ENCODE measurements at regions not wholly inside any gene's neighbourhood (a gene's known extent, or its start where the extent isn't known, plus 50 kb on each side); places are given as distances from the start of the nearest gene placed in this dataset.

- DNase-seq (no peak), ATAC-seq (no peak)
- Mint-ChIP-seq H3K27me3 (ENCODE audit: low read depth in 2 of 2) (peaks cover 15 to 19% of the 10 kb centered on the region in 2 donors), H3K4me3 (no peak overlapping the region), H3K9me3 (peaks cover 2 to 4% of the 10 kb centered on the region in 2 donors), H3K4me1 (no peaks in the 10 kb centered on the region), H3K27ac (no peak overlapping the region), H3K36me3 (no peaks in the 10 kb centered on the region)
- intact Hi-C loops (cut with micrococcal nuclease), result no loop called here
- TF ChIP-seq CTCF (IDR thresholded peaks at IDR 0.05), result no peak
- no peaks in the 10 kb centered on the region for H3K9me3 ChIP-seq (ENCODE audit: control insufficient read depth, insufficient read depth, low read length)
- no peaks in the 10 kb centered on the region for H3K36me3 ChIP-seq (ENCODE audit: control insufficient read depth, insufficient read depth, low read length)
- no peak overlapping the region for H3K27ac ChIP-seq (ENCODE audit: low read length)
- H3K27me3 ChIP-seq (ENCODE audit: control insufficient read depth, insufficient read depth, low read length), result no peaks in the 10 kb centered on the region
- H3K4me3 ChIP-seq (ENCODE audit: low read length), result no peak overlapping the region
- H3K4me1 ChIP-seq (ENCODE audit: control insufficient read depth, insufficient read depth, low read length), result no peaks in the 10 kb centered on the region
- 80% methylated on average over 8 of the region's 8 CpGs for WGBS (ENCODE audit: insufficient coverage)
These were observed 197.3 kb upstream of the PPP2R2D start for GRCh38 chr10:131703541-131703940.

- Mint-ChIP-seq H3K9me3 (peaks cover 2 to 4% of the 10 kb centered on the region in 2 donors), H3K27ac (no peak overlapping the region), H3K4me1 (no peaks in the 10 kb centered on the region), H3K4me3 (no peak overlapping the region), H3K27me3 (ENCODE audit: low read depth in 2 of 2) (peaks cover 15 to 19% of the 10 kb centered on the region in 2 donors), H3K36me3 (no peaks in the 10 kb centered on the region)
- no peak for TF ChIP-seq CTCF (IDR thresholded peaks at IDR 0.05)
- ATAC-seq (no peak), DNase-seq (no peak)
- no peaks in the 10 kb centered on the region for H3K27me3 ChIP-seq (ENCODE audit: control insufficient read depth, insufficient read depth, low read length)
- H3K4me1 ChIP-seq (ENCODE audit: control insufficient read depth, insufficient read depth, low read length), result no peaks in the 10 kb centered on the region
- H3K27ac ChIP-seq (ENCODE audit: low read length), result no peak overlapping the region
- 86% methylated on average over 8 of the region's 8 CpGs for WGBS (ENCODE audit: insufficient coverage)
- intact Hi-C loops (cut with micrococcal nuclease), result no loop called here
- no peak overlapping the region for H3K4me3 ChIP-seq (ENCODE audit: low read length)
- H3K9me3 ChIP-seq (ENCODE audit: control insufficient read depth, insufficient read depth, low read length), result no peaks in the 10 kb centered on the region
- H3K36me3 ChIP-seq (ENCODE audit: control insufficient read depth, insufficient read depth, low read length), result no peaks in the 10 kb centered on the region
These were observed 196.9 kb upstream of the PPP2R2D start for GRCh38 chr10:131703941-131704340.

- 48% methylated on average over 7 of the region's 7 CpGs for WGBS (ENCODE audit: insufficient coverage)
- Mint-ChIP-seq H3K4me1 (no peaks in the 10 kb centered on the region), H3K27ac (no peak overlapping the region), H3K36me3 (no peaks in the 10 kb centered on the region), H3K4me3 (no peak overlapping the region), H3K27me3 (ENCODE audit: low read depth in 2 of 2) (peaks cover 19 to 20% of the 10 kb centered on the region in 2 donors), H3K9me3 (peaks cover 2 to 4% of the 10 kb centered on the region in 2 donors)
- no peak for ATAC-seq
- DNase-seq, result no peak
- no peaks in the 10 kb centered on the region for H3K4me1 ChIP-seq (ENCODE audit: control insufficient read depth, insufficient read depth, low read length)
- H3K27ac ChIP-seq (ENCODE audit: low read length), result no peak overlapping the region
- TF ChIP-seq CTCF (IDR thresholded peaks at IDR 0.05), result no peak
- H3K9me3 ChIP-seq (ENCODE audit: control insufficient read depth, insufficient read depth, low read length), result no peaks in the 10 kb centered on the region
- no peaks in the 10 kb centered on the region for H3K36me3 ChIP-seq (ENCODE audit: control insufficient read depth, insufficient read depth, low read length)
- no peak overlapping the region for H3K4me3 ChIP-seq (ENCODE audit: low read length)
- H3K27me3 ChIP-seq (ENCODE audit: control insufficient read depth, insufficient read depth, low read length), result no peaks in the 10 kb centered on the region
- intact Hi-C loops (cut with micrococcal nuclease), result no loop called here
These were observed 194.3 kb upstream of the PPP2R2D start for GRCh38 chr10:131706476-131706875.

GRCh38 chr10:131706952-131707351 lies 193.9 kb upstream of the PPP2R2D start:
- H3K9me3 ChIP-seq (ENCODE audit: control insufficient read depth, insufficient read depth, low read length), result no peaks in the 10 kb centered on the region
- no peaks in the 10 kb centered on the region for H3K4me1 ChIP-seq (ENCODE audit: control insufficient read depth, insufficient read depth, low read length)
- intact Hi-C loops (cut with micrococcal nuclease), result no loop called here
- no peak for DNase-seq
- H3K27ac ChIP-seq (ENCODE audit: low read length), result no peak overlapping the region
- no peak overlapping the region for H3K4me3 Mint-ChIP-seq
- peaks cover 19 to 20% of the 10 kb centered on the region in 2 donors for H3K27me3 Mint-ChIP-seq (ENCODE audit: low read depth in 2 of 2)
- WGBS (ENCODE audit: insufficient coverage), result 90% methylated on average over 4 of the region's 4 CpGs
- TF ChIP-seq CTCF (IDR thresholded peaks at IDR 0.05), result no peak
- no peak for ATAC-seq
- H3K36me3 ChIP-seq (ENCODE audit: control insufficient read depth, insufficient read depth, low read length), result no peaks in the 10 kb centered on the region
- H3K27ac Mint-ChIP-seq, result no peak overlapping the region
- H3K36me3 Mint-ChIP-seq, result no peaks in the 10 kb centered on the region
- H3K4me1 Mint-ChIP-seq, result no peaks in the 10 kb centered on the region
- peaks cover 2 to 4% of the 10 kb centered on the region in 2 donors for H3K9me3 Mint-ChIP-seq
- H3K27me3 ChIP-seq (ENCODE audit: control insufficient read depth, insufficient read depth, low read length), result no peaks in the 10 kb centered on the region
- H3K4me3 ChIP-seq (ENCODE audit: low read length), result no peak overlapping the region

Measured in natural killer cell (primary cell).